ENCODE measurements at regions not wholly inside any gene's neighbourhood (a gene's known extent, or its start where the extent isn't known, plus 50 kb on each side); places are given as distances from the start of the nearest gene placed in this dataset.

GRCh38 chrX:2574271-2574670 is 73.5 kb upstream of the DHRSX start:
- no peaks in the 10 kb centered on the region for H3K36me3 ChIP-seq (ENCODE audit: control insufficient read depth, insufficient read depth, low read length)
- H3K18ac ChIP-seq (ENCODE audit: low read depth, low read length): no peak overlapping the region
- H4K20me1 ChIP-seq (ENCODE audit: insufficient read depth, low read length): no peaks in the 10 kb centered on the region
- ChIA-PET CTCF (no interaction called here), POLR2A (ENCODE audit: unreplicated experiment) (no interaction called here)
- BruUV-seq (replicated peaks): no TSS peak
- H3K4me2 ChIP-seq (ENCODE audit: low read depth, low read length): no peak overlapping the region
- H2BK20ac ChIP-seq (ENCODE audit: low read depth, low read length): no peak overlapping the region
- H3K9me3 ChIP-seq (ENCODE audit: control insufficient read depth, insufficient read depth, low read length): 0 out of 2 replicates have a peak, but pooled peaks cover 2% of the 10 kb centered on the region
- no peak overlapping the region for H2BK15ac ChIP-seq (ENCODE audit: low read depth, low read length)
- 60% methylated on average over 1 of the region's 6 CpGs; no CpG with 5 or more reads in 1 of the 2 experiments for WGBS, 2 experiments (ENCODE audit: extremely low coverage in 2 of 2, insufficient read length in 1 of 2)
- H2AK9ac ChIP-seq (replicated peaks; ENCODE audit: low read depth, low read length, poor library complexity): no peak overlapping the region
- ATAC-seq (ENCODE audit: low read depth): no peak
- no peak overlapping the region for H2AK5ac ChIP-seq (ENCODE audit: low read depth, low read length)
- no peak overlapping the region for H3K27ac ChIP-seq (ENCODE audit: insufficient read depth, low read length)
- dilution Hi-C loops (cut with HindIII; ENCODE audit: low sequenced_read_pairs, unreplicated experiment) (no loop called here), intact Hi-C loops (cut with micrococcal nuclease) (no loop called here), in situ Hi-C loops (cut with MboI; ENCODE audit: low sequenced_read_pairs) (no loop called here)
- no peak overlapping the region for H3K56ac ChIP-seq (ENCODE audit: extremely low read depth, insufficient read depth, low read length)
- H2BK120ac ChIP-seq (ENCODE audit: low read depth, low read length): no peak overlapping the region
- H3K27me3 ChIP-seq (ENCODE audit: control insufficient read depth, insufficient read depth, low read length): peaks cover 3% of the 10 kb centered on the region; the same call in 1 of the 2 replicates
- H3K9me1 ChIP-seq (ENCODE audit: insufficient read depth, low read length): no peaks in the 10 kb centered on the region
- no peak for DNase-seq
- H2BK5ac ChIP-seq (ENCODE audit: low read depth, low read length, poor library complexity, severe bottlenecking): no peak overlapping the region
- no peak overlapping the region for H3K14ac ChIP-seq (replicated peaks; ENCODE audit: low read depth, low read length)
- no peak overlapping the region for H2AFZ ChIP-seq (replicated peaks; ENCODE audit: low read length, poor library complexity)
- no peak overlapping the region for H3K4ac ChIP-seq (ENCODE audit: low read depth, low read length)
- no peaks in the 10 kb centered on the region for H3K79me1 ChIP-seq (ENCODE audit: low read depth in 1 of 2, low read length in 2 of 2)
- H3K4me1 ChIP-seq (ENCODE audit: control insufficient read depth, insufficient read depth, low read length): no peaks in the 10 kb centered on the region
- no peak overlapping the region for H3K4me3 ChIP-seq (ENCODE audit: insufficient read depth, low read depth, low read length)
- no peak overlapping the region for H4K8ac ChIP-seq (ENCODE audit: low read depth in 2 of 2, low read length in 2 of 2)
- no peak overlapping the region for H3K23ac ChIP-seq (ENCODE audit: low read depth, low read length)
- H4K5ac ChIP-seq (ENCODE audit: low read depth, low read length): no peak overlapping the region
- no peak overlapping the region for H3K9ac ChIP-seq (ENCODE audit: low read depth, low read length)
- no peak overlapping the region for H4K91ac ChIP-seq (ENCODE audit: insufficient read depth, low read depth, low read length)
- TF ChIP-seq RCOR1 (IDR thresholded peaks at IDR 0.05; ENCODE audit: insufficient replicate concordance, low read length): no peak
- no peak for TF ChIP-seq POLR2A (IDR thresholded peaks at IDR 0.05; ENCODE audit: low read depth, low read length)
- no peak for TF ChIP-seq MAFK (IDR thresholded peaks at IDR 0.05; ENCODE audit: low read depth, low read length)
- TF ChIP-seq BHLHE40 (IDR thresholded peaks at IDR 0.05; ENCODE audit: low read depth, low read length): no peak
- TF ChIP-seq RAD21 (IDR thresholded peaks at IDR 0.05; ENCODE audit: low read length): no peak
- TF ChIP-seq CEBPB (IDR thresholded peaks at IDR 0.05; ENCODE audit: low read depth, low read length): no peak
- TF ChIP-seq NFE2L2 (IDR thresholded peaks at IDR 0.05; ENCODE audit: low read depth, low read length): no peak
